ENCODE measurements at regions not wholly inside any gene's neighbourhood (a gene's known extent, or its start where the extent isn't known, plus 50 kb on each side); places are given as distances from the start of the nearest gene placed in this dataset.

DNA sequence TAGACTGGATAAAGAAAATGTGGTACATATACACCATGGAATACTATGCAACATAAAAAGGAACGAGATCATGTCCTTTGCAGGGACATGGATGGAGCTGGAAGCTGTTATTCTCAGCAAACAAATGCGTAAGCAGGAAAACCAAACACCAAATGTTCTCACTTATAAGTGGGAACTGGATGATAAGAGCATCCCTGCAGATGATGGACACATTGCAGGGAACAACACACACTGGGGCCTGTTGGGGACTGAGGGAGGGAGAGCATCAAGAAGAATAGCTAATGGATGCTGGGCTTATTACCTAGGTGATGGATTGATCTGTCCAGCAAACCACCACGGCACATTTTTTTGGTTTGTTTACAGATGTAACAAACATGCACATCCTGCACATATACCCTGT, 470.5 kb upstream of the CITED2 start:
- DNase-seq: no peak

DNA sequence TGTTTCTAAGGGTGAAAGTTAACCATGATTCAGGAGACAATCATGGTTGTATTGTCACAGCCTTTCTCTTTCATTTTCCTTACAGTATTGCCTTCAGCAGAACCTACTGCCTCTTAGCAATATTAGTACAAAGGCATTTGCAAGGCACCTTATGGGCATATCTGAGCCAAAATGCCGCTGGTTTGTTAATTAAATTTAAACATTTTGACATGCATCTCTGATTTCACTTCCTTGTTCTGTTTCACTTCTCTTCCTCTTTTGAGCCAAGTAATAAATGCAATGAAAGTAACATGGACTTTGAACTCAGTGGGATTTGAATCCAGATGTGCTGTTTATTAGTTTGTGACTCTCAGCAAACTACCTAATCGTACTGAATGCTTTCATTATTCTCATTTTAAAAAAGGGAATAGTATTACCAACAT, 467.4 kb upstream of the CITED2 start:
- no peak for DNase-seq

DNA sequence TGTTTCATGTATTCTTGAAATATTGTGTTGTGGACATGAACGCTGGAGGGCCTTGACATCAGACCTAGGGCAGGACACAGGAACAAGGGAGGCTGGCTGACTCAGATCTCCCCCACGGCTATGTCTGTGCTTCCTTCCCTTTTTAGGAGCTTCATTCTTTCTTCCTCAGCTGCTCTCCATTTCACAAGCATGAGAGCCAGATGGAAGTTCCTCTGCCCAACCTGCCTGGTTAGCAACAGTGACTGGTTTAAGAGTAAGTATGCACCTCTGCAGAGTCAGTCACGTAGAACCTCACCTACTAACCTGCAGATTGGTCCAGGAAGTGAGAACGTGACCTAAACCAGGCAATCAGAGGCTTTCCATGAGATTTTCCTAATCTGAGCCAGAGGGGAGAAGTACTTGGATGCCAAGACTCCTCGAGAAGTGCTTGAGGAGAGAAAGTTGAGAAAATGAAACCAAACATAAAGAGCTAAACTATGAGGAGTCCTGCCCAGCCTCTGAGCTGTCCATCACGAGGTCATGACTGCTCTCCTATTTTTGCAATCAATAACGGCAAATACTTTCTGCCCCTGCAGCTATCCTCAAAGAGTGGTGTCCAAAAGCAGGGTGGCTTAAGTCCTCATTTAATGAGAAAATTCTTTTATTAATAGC, 465.2 kb upstream of the CITED2 start:
- no peak for DNase-seq

DNA sequence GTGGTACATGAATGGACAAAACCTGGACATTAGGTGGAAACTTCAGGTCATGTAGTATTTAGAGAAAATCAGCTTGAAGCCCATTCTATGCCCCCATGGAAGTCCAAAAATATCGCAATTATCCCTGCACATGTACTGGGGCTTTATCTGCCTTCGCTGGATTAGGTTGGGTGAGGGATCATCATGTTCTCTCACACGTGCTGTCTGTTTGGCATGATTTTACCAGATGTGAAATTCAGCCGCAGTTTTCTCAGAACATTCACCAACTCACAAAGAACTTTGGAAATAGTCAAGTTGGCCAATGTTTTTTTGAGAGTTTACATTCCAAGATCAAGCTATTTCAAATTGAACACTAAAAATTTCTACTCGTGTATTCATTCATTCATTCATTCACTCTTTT, 459.8 kb upstream of the CITED2 start:
- no peak for DNase-seq

DNA sequence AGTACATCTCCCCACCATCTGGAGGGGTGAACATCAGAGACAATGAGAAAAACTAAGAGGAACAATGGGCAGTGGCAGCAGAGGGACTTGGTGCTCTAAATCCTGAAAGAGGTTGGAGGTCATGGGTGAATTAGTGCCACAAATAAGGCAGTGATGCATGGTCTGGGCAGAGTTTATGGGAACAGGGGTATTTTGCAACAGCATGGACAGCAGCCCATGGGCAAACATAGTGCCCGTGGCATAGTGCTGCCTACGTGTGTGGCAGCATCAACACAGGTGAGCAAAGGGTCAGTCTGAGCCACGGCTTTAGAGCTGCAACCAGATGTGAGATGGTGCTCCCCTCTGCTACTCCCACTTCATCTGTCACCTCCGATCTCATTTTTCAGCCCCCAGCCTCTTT, 459.1 kb upstream of the CITED2 start:
- no peak for DNase-seq

DNA sequence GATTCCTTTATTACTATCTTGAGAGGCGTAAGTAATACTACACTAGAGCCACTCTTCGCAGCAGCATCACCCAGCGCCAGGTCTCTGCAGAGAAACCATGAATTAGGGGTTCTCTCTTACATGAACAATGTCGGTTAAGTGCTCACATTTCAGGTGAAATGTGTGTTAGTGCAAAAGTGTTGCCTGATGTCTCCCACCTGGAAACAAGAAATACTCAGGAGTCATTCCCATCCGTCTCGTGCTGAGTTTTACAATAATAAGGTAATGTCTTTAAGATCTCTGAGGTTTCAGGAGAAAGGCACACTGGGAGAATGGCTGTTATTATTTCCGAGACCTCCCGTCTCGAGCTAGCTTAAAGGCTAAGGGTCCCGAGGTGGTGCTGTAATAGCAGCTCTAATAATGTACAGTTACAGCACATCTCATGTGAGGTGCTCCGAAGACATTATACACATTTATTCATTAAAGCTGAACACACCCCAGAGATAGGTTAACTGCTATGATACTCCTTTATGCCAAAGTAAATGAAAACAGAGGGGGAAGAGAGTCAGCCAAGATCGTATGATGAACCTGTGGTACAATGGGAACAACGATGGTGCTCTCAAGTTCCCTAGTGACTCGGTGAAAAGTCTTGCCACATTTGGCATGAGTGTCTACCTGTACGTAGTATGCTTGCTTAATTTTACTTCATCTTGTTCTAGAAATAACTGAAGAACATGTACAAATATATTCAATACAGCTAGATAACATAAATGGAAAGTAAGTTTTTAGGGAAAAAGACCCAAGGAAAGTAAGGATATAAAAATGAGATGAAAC, 458.3 kb upstream of the CITED2 start:
- DNase-seq: no peak

DNA sequence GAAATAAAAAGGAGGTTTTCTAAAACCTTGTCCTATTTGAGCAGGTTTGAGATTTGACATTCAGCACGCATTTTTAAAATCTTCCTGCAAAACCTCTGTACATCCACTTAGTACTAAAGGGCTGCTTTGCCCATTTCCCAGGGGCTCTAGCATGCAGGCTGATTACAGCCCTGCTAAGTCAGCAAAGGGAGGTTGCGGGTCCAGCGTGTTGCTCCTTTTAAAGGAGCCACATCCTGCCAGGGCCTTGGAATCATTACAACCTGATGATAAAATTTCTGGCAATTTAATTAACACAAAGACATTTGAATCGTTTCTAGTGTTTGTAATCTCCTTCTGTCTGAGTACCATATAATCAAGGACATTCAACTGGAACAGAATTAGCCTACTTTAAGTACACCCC, 455.1 kb upstream of the CITED2 start:
- DNase-seq: no peak

DNA sequence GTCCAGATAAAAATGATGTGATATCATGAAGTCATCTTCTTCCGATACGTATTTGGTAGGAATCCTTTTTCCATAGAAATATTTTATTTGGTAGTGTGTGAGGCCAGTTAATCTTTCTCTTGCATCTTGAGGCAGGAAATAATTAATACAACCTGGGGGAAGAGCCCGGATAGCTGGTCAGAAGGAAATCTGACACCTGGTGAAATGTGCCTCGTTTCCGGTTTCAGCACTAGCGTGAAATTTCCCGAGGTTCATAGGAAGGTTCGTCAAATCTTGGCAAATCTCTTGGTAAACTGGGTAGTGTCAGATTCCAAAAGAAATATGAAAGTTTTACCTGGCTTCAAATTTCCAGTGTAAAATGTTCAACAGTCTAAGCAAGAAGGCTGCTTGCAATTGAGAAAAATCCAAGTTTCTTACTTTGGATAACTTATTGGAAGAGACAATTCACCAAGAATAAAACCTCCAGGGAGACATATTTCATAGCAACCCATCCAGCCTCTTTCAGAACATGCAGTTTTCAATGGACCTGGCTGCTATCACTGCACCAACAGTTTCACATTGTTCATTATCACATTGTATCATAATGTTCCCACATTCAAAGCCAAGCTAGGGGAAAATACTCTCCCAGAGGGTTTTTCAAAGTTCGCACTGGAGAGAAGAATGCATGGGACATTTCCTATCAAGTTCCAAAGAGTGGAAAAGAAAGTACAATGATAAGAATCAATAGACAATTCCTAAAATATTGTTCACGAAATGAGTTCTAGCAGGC, 454.5 kb upstream of the CITED2 start:
- no peak for DNase-seq

DNA sequence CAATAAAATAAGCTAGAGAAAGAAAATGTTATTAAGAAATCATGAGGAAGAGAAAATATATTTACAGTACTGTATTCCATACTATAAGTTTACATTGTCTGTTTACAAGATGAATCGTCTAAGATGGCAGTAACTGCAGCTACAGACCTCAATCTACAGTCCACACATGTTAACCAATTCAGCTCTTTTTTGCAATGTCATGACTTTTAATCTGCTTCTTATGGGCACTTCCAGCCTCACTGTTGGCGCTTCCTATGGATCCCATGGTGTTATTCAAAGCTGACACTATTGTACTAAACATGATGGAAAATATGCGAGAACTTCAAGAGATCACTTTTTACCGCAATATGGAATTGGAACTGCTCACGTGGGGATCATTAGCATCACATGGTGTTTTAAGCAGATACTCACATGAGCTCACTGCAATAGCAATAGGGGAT, 451.5 kb upstream of the CITED2 start:
- DNase-seq: no peak

DNA sequence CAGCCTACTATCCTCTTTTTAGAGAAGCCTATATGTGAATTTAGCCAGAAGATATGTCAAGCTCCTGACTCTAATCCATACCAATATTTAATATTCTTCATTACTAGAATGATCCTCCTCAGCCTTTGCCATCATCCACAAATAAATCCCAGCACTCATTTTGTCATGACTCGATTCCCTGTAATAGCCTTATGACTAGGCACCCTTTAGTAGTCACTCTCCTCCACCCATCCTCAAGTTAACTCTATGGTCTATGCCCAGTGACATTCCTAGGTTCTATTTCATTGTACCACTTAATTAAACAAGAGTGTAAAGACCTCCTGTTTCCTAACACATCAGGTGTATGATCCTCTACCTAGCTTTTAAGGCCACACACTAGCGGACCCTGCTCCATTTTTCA, 450.4 kb upstream of the CITED2 start:
- DNase-seq: no peak

DNA sequence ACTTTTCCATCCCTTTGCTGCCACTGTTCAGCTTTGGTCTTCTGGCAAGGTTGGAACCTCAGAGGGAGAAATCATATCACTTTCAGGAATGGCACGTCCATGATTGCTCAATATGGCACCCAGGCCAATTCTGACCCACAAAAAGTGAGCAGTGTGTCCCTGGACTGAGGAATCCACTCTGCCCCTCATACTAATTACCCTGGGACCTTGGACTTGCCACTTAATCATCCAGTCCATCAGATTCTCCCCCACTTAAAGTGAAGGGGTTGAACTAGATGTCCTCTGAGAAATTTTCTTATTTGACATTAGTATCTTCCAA, 449.3 kb upstream of the CITED2 start:
- DNase-seq: no peak

DNA sequence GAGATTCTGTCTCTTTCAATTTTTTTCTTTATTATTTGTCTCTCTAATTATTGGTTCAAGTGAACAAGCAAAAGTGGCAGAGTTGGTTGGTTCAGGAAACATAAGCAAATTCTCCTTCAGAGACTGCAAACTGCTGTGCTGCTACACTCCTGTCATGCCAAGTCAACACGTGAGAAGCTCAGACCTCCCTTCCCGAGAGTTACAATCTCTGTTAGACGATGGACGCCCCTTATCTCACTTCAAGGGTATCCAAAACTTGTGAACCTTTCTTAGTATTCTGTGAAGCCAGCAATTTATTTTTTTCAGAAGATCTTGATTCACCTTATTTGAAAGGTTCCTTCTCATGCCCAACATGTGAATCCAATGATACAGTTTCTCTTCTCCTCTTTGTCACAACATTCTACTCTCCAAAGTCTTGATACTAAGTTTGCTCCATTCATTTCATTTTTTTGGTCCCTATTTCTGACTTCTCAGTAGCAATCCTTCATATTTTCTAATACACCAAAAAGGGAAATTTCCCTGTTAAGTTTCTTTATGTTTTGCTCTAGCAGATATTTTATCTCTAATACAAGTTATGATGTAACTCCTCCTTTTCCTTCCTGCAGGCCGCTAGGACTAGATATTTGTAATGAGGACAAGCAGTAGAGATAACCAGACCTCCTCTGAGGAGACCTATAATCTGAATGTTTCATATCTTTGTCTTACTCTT, 448.8 kb upstream of the CITED2 start:
- no peak for DNase-seq

DNA sequence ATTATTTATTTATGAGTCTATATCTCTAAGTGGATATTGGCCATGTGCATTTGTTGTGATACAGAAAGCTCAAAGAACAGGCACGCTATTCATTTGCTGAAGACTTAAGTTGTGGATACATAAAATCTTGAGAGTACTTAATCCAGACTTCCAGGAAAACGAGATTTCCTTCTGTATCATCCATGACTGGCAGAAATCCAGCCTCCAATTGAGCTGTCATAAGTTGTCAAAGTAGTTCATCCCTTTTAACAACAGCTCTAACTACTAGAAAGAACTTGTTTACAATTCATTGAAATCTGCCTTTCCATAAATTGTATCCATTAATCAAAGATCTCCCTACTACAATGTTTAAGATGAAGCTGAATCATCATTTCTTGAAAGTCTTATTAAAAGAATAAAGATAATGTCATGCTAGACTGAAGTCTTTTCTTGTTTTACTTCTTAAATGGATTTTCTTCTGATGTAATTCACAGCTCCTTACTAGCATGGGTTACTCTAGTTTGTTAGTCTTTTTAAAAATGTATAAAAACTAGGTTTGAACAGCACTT, 447.3 kb upstream of the CITED2 start:
- no peak for DNase-seq

DNA sequence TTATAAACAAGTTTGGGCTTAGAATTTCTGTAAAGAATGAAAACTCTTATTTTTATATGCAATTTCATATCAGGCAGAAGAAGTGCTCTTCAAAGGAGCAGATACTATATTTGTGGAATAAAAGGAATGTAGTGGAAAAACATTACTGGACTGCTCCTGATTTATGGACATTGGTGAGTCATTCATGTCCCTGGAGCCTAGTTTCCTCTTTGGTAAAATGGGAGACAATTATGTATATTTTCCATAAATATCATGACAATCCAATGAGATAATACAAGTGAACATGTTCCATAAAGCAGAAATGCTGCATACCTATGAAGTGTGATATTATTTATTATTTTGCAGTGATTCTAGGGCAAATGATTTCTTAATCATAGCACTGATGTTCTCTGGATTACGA, 445.8 kb upstream of the CITED2 start:
- no peak for DNase-seq

DNA sequence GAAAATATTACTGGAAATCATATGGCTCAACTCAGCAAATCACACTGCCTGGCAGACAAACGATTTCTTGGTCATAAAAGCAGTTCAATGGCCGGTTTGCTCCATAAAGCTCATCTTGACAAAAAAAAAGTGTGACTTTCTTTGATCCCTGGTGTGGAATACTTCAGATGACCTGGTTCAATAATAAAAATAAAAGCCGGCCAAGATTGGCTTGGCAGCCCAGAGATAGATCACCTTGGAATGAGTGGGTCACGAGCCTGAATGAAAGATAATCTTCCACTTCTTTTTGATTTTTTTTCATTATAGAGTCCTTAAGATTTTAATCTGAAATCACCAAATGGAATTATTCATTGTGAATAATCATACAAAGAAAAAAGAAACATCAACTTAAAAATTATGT, 445.3 kb upstream of the CITED2 start:
- no peak for DNase-seq

DNA sequence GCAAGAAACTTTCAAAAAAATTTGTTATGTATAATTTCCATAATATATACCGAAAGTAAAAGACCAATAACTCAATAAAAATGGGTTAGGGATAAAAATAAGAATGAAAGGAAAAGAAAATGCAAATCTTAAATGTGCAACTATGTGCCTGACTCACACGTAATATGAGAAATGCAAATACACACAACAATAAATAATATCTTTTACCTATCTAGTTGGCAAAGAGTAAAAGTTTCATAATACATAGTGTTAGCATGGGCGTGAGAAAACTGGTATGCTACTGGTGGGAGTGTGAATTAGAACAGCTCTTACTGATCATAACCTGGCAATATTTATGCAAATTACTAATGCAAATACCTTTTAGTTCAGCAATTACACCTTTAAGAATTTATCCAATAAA, 438.5 kb upstream of the CITED2 start:
- no peak for DNase-seq

DNA sequence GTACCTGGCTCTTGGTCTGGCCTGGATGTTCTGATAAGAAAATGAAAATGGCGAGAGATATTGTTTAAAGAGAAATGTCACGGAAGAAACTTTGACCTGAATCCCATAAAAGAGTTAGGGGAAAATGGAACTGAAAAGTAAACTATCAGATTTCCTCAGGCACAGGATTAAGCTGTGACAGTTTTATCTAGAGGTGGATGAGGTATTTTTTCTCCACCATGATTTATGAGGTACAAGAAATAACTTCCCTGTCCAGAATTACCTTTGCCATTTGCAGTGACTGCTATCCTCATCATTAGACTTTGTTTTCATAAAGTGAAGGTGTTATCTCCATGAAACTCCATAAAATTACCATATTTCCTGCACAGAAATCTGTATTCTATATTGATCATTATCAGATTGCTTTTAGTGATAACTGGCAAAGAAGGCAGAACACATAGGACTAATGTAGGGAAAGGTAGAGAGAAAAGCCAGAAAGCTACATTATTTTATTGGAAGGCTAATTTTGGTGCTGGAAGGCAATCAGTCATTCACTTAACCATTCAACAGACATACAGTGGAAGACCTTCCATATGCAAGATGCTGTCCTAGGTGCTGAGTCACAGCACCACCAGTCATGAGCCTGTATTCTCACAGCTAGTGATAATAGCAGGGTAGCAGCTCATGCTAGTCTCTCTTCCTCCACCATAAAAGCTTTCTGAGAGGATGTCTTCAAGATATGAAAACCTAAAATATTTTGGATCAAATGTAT, 427.3 kb upstream of the CITED2 start:
- DNase-seq: no peak

DNA sequence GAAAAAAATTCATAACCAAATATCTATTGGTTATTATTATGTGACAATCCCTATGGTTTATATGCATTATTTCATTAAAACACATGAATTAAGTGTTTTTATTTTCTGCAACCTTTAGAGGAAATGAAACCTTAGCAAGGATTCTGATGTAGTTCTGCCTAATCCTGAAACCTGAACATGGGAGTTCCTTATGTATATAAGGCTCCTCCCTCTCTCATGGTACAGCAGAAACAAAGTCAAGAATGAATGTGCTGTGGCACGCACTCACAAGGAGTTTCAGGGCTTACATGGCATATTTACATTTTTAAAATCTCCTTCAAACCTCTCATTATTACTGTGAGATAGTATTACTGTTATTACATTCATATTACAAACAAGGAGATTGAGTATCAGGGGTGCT, 426.4 kb upstream of the CITED2 start:
- DNase-seq: no peak

DNA sequence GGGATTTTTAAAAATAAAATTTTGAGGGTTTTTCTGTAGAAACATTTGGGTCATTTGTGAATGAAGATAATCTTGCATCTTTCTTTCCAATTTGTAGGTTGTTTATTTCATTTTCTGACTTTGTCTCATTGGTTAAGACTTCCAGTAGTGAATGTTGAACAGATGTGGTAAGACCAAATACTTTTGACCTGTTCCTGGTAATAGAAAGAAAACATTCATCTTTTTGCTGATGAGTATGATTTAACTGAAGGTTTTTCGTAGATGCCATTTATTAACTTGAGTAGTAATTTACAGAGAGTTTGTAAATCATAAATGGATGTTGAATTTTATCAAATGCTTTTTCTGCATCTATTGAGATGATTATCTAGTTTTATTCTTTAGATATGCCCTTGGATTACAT, 416.1 kb upstream of the CITED2 start:
- no peak for DNase-seq

DNA sequence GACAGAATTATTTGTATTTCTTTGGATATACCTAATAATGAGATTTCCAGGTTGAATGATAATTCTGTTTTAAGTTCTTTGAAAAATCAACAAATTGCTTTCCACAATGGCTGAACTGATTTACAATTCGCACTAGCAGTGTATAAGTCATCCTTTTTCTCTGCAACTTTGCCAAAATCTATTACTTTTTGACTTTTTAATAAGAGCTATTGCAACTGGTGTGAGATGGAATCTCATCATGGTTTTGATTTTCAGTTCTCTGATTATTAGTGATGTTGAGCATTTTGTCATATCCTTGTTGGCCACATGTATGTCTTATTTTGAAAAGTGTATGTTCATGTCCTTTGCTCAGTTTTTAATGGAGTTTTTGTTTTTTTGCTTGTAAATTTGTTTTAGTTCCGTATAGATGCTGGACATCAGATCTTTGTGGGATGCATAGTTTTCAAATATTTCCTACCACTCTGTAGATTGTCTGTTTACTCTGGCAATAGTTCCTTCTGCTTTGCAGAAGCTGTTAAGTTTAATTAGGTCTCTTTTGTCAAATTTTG, 409.8 kb upstream of the CITED2 start:
- DNase-seq: no peak

DNA sequence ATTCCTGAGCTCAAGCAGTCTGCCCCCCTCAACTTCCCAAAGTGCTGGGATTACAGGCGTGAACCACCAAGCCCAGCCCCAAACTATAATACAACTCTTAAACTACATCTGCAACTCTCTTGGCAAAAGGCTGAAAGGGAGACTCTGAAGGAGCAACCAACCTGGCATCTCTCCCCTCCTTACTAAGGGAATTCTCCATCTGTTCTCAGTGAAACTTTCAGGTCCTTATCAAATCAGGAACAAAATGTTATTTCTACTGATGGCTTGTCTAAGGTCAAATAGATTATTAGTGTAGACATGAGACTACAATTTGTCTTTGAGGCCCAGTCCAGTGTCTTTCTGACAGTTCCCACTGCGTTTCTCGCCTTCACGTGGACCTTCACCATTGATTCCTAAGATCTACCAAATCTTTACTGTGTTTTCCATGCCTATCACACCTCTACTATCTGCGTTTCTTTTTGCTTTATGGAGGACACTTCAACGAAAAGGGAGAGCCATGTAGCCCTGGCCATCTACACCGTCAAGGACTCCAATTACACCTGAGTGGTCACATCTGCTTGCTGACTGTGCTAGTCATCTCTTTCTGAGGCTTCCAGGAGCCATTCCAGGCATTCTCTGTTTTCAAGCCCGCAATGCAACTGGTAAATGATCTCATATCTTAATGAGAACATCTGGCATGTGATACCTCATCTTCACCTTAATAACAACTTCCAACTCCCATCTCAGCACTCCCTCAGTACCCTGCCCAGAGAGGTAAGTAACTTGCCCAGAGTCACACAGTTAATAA, 405.7 kb upstream of the CITED2 start:
- no peak for DNase-seq
